ENCODE measurements at regions not wholly inside any gene's neighbourhood (a gene's known extent, or its start where the extent isn't known, plus 50 kb on each side); places are given as distances from the start of the nearest gene placed in this dataset.

GRCh38 chr2:52936029-52936428 lies 831.6 kb upstream of the CHAC2 start:
- TF ChIP-seq POLR2AphosphoS5 (IDR thresholded peaks at IDR 0.05; ENCODE audit: low read depth, low read length) (no peak), TAF1 (IDR thresholded peaks at IDR 0.05; ENCODE audit: borderline replicate concordance, insufficient read depth, low read length) (no peak), SIN3A (IDR thresholded peaks at IDR 0.05; ENCODE audit: borderline replicate concordance, insufficient read depth, low read length) (no peak), REST (IDR thresholded peaks at IDR 0.05; ENCODE audit: insufficient read depth in 1 of 2, low read depth in 2 of 2, low read length in 2 of 2) (no peak), FOXP2 (optimal IDR thresholded peaks at IDR 0.05; ENCODE audit: borderline replicate concordance, extremely low read depth, extremely low read length, insufficient read depth) (no peak)

- no peak for TF ChIP-seq TAF1 (IDR thresholded peaks at IDR 0.05; ENCODE audit: borderline replicate concordance, insufficient read depth, low read length)
- TF ChIP-seq SIN3A (IDR thresholded peaks at IDR 0.05; ENCODE audit: borderline replicate concordance, insufficient read depth, low read length), result no peak
- no peak for TF ChIP-seq REST (IDR thresholded peaks at IDR 0.05; ENCODE audit: insufficient read depth in 1 of 2, low read depth in 2 of 2, low read length in 2 of 2)
- TF ChIP-seq FOXP2 (optimal IDR thresholded peaks at IDR 0.05; ENCODE audit: borderline replicate concordance, extremely low read depth, extremely low read length, insufficient read depth), result no peak
- no peak for TF ChIP-seq POLR2AphosphoS5 (IDR thresholded peaks at IDR 0.05; ENCODE audit: low read depth, low read length)
Observed at GRCh38 chr2:52934920-52935640, 832.5 kb upstream of the CHAC2 start.

- no peak for TF ChIP-seq FOXP2 (optimal IDR thresholded peaks at IDR 0.05; ENCODE audit: borderline replicate concordance, extremely low read depth, extremely low read length, insufficient read depth)
- no peak for TF ChIP-seq REST (IDR thresholded peaks at IDR 0.05; ENCODE audit: insufficient read depth in 1 of 2, low read depth in 2 of 2, low read length in 2 of 2)
- no peak for TF ChIP-seq SIN3A (IDR thresholded peaks at IDR 0.05; ENCODE audit: borderline replicate concordance, insufficient read depth, low read length)
- TF ChIP-seq POLR2AphosphoS5 (IDR thresholded peaks at IDR 0.05; ENCODE audit: low read depth, low read length), result no peak
- TF ChIP-seq TAF1 (IDR thresholded peaks at IDR 0.05; ENCODE audit: borderline replicate concordance, insufficient read depth, low read length), result no peak
Observed at GRCh38 chr2:52934323-52934898, 833.2 kb upstream of the CHAC2 start.

- TF ChIP-seq FOXP2 (optimal IDR thresholded peaks at IDR 0.05; ENCODE audit: borderline replicate concordance, extremely low read depth, extremely low read length, insufficient read depth) (no peak), SIN3A (IDR thresholded peaks at IDR 0.05; ENCODE audit: borderline replicate concordance, insufficient read depth, low read length) (no peak), TAF1 (IDR thresholded peaks at IDR 0.05; ENCODE audit: borderline replicate concordance, insufficient read depth, low read length) (no peak), REST (IDR thresholded peaks at IDR 0.05; ENCODE audit: insufficient read depth in 1 of 2, low read depth in 2 of 2, low read length in 2 of 2) (no peak), POLR2AphosphoS5 (IDR thresholded peaks at IDR 0.05; ENCODE audit: low read depth, low read length) (no peak)
Observed at GRCh38 chr2:52933878-52934277, 833.7 kb upstream of the CHAC2 start.

Data from PFSK-1 (cell line).